MCF 10A (cell line): ENCODE measurements at regions not wholly inside any gene's neighbourhood (a gene's known extent, or its start where the extent isn't known, plus 50 kb on each side); places are given as distances from the start of the nearest gene placed in this dataset.

Experiments used
- BruUV-seq: library from RNA; stranded (reverse); fragments of 400-500 nt; replicated peaks from 2 replicates; lab custom pipeline; 2021; lab: Mats Ljungman, UMichigan
- CTCF ChIA-PET: fragments of 300-600 bp; sonication (Branson Sonifier 250); formaldehyde crosslinking; extraction: SDS; loops from one replicate; lab custom pipeline; 2021; ENCODE audit warnings: antibody characterized with exemption, inconsistent platforms; lab: Yijun Ruan, JAX
- POLR2A ChIA-PET: fragments of 300-600, 350-650 bp; sonication (Branson Sonifier 250); formaldehyde crosslinking; extraction: SDS; loops from one replicate; lab custom pipeline; 2020; ENCODE audit warnings: antibody characterized with exemption, inconsistent platforms; lab: Yijun Ruan, JAX
- DNase-seq: peaks from one replicate; pipeline ENCODE4 v3.0.0-alpha.2; 2018; ENCODE audit not compliant: unreplicated experiment
- H3K27ac Mint-ChIP-seq: one replicate; pipeline ENCODE4 v1.8.0; 2022; ENCODE audit warnings: mild to moderate bottlenecking, low read depth, mixed read lengths; ENCODE audit not compliant: unreplicated experiment
- H3K27me3 Mint-ChIP-seq: one replicate; pipeline ENCODE4 v1.8.0; 2022; ENCODE audit warnings: mixed read lengths; ENCODE audit not compliant: insufficient read depth, unreplicated experiment
- H3K36me3 Mint-ChIP-seq: one replicate; pipeline ENCODE4 v1.8.0; 2022; ENCODE audit warnings: mild to moderate bottlenecking, moderate library complexity, mixed read lengths; ENCODE audit not compliant: insufficient read depth, unreplicated experiment
- H3K4me1 Mint-ChIP-seq: one replicate; pipeline ENCODE4 v1.8.0; 2022; ENCODE audit warnings: mixed read lengths; ENCODE audit not compliant: insufficient read depth, unreplicated experiment
- H3K4me3 Mint-ChIP-seq: one replicate; pipeline ENCODE4 v1.8.0; 2022; ENCODE audit warnings: mild to moderate bottlenecking, moderate library complexity, mixed read lengths; ENCODE audit not compliant: unreplicated experiment
- H3K9me3 Mint-ChIP-seq: one replicate; pipeline ENCODE4 v1.8.0; 2022; ENCODE audit warnings: mixed read lengths; ENCODE audit not compliant: unreplicated experiment
- CTCF ChIP-seq: fragments of 200-600 bp; IDR thresholded peaks from one replicate; pipeline ENCODE4 v1.8.0; 2022; ENCODE audit warnings: antibody characterized with exemption, mild to moderate bottlenecking; ENCODE audit not compliant: unreplicated experiment
- intact Hi-C: fragments of 100-400 bp; cut with micrococcal nuclease; formaldehyde crosslinking; loops from 2 replicates; pipeline ENCODE4 v1.14.1; 2022

- intact Hi-C loops = no loop called here
- peak; percentile 60 for DNase-seq
- H3K4me1 Mint-ChIP-seq = peaks cover 21% of the 10 kb centered on the region
- no peak overlapping the region for H3K27ac Mint-ChIP-seq
- ChIA-PET CTCF (interaction anchor here (0.6 to 2.1 kb wide), 5 partner anchors 9 to 72 kb away, joined by 3 to 8 read pairs (median 4); no protein-coding TSS in a partner anchor), POLR2A (interaction anchor here (0.6 to 3.4 kb wide), 17 partner anchors 8 to 529 kb away, joined by 3 to 20 read pairs (median 6); partner anchors contain the start of gene CEBPB)
- no peaks in the 10 kb centered on the region for H3K27me3 Mint-ChIP-seq
- H3K9me3 Mint-ChIP-seq = no peaks in the 10 kb centered on the region
- no peak overlapping the region for H3K4me3 Mint-ChIP-seq
- no peaks in the 10 kb centered on the region for H3K36me3 Mint-ChIP-seq
- no peak for TF ChIP-seq CTCF
- no TSS peak for BruUV-seq
These were observed 155.2 kb upstream of the PTPN1 start for GRCh38 chr20:50354721-50355589.

GRCh38 chr20:50355590-50356524 lies 154.3 kb upstream of the PTPN1 start:
- Mint-ChIP-seq H3K9me3 (no peaks in the 10 kb centered on the region), H3K27me3 (no peaks in the 10 kb centered on the region), H3K4me3 (no peak overlapping the region), H3K4me1 (peaks cover 21% of the 10 kb centered on the region), H3K27ac (no peak overlapping the region), H3K36me3 (no peaks in the 10 kb centered on the region)
- TF ChIP-seq CTCF = no peak
- no peak for DNase-seq
- intact Hi-C loops = no loop called here
- ChIA-PET POLR2A (interaction anchor here (0.7 to 3.4 kb wide), 13 partner anchors 9 to 167 kb away, joined by 3 to 20 read pairs (median 6); partner anchors contain the start of gene CEBPB), CTCF (interaction anchor here (0.6 to 2.1 kb wide), 6 partner anchors 10 to 377 kb away, joined by 3 to 8 read pairs (median 3); no protein-coding TSS in a partner anchor)
- BruUV-seq = no TSS peak

GRCh38 chr20:50356525-50356885 lies 153.7 kb upstream of the PTPN1 start:
- H3K27ac Mint-ChIP-seq = no peak overlapping the region
- peaks cover 21% of the 10 kb centered on the region for H3K4me1 Mint-ChIP-seq
- CTCF ChIA-PET = interaction anchor here (0.6 to 1.3 kb wide), 3 partner anchors 58 to 377 kb away, joined by 3 read pairs; no protein-coding TSS in a partner anchor
- BruUV-seq = no TSS peak
- POLR2A ChIA-PET = interaction anchor here (0.7 kb wide), 1 partner anchor 72 kb away, joined by 3 read pairs; no protein-coding TSS in a partner anchor
- DNase-seq = no peak
- TF ChIP-seq CTCF = no peak
- intact Hi-C loops = no loop called here
- H3K27me3 Mint-ChIP-seq = no peaks in the 10 kb centered on the region
- no peak overlapping the region for H3K4me3 Mint-ChIP-seq
- no peaks in the 10 kb centered on the region for H3K36me3 Mint-ChIP-seq
- H3K9me3 Mint-ChIP-seq = no peaks in the 10 kb centered on the region
